OCI-LY3 (cell line): ENCODE measurements at regions not wholly inside any gene's neighbourhood (a gene's known extent, or its start where the extent isn't known, plus 50 kb on each side); places are given as distances from the start of the nearest gene placed in this dataset.

ENCODE experiments used
- EZH2phosphoT487 ChIP-seq: fragments of 200-600 bp; shearing (Covaris generic); IDR thresholded peaks from 2 replicates; pipeline ENCODE4 v1.6.1; 2018; ENCODE audit warnings: antibody characterized with exemption, mixed run types, low read depth
- TF ChIP-seq, protein P1 (sequence below): fragments of 200-600, 300-600 bp; sonication (generic); IDR thresholded peaks from 2 replicates; pipeline ENCODE4 v1.5.1; 2014; ENCODE audit warnings: antibody characterized with exemption, low read length, low read depth

GRCh38 chr12:105538880-105539279 is 208.4 kb downstream of the C12orf75 start:
- TF ChIP-seq, protein P1, sequence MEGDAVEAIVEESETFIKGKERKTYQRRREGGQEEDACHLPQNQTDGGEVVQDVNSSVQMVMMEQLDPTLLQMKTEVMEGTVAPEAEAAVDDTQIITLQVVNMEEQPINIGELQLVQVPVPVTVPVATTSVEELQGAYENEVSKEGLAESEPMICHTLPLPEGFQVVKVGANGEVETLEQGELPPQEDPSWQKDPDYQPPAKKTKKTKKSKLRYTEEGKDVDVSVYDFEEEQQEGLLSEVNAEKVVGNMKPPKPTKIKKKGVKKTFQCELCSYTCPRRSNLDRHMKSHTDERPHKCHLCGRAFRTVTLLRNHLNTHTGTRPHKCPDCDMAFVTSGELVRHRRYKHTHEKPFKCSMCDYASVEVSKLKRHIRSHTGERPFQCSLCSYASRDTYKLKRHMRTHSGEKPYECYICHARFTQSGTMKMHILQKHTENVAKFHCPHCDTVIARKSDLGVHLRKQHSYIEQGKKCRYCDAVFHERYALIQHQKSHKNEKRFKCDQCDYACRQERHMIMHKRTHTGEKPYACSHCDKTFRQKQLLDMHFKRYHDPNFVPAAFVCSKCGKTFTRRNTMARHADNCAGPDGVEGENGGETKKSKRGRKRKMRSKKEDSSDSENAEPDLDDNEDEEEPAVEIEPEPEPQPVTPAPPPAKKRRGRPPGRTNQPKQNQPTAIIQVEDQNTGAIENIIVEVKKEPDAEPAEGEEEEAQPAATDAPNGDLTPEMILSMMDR: no peak
- TF ChIP-seq EZH2phosphoT487: no peak
